ENCODE measurements at regions not wholly inside any gene's neighbourhood (a gene's known extent, or its start where the extent isn't known, plus 50 kb on each side); places are given as distances from the start of the nearest gene placed in this dataset.

- DNase-seq: no peak
Measured at GRCh38 chr7:155901176-155901575, 88.9 kb upstream of the SHH start.

DNA sequence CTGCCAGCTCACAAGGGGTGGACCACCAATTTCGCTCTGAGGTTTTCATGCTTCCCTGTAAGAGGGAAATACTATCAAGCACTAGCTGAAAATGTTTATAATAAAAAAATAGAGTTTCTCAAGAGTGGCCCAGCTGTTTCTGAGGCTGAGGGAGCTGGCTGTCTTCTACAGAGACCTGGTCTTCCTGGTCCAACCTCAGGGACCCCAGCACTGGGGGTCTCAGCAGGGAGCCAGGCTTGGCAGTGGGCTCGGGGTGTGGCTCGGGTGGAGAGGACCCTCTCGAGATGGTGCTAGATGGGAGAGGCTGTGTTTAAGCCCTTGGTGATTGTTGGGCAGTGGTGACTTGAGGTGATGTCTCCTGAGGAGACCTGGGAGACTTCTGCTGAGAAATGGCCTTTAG is 87.3 kb upstream of the SHH start:
- DNase-seq: no peak

- peak; percentile 10 for DNase-seq
Measured at GRCh38 chr7:155897758-155898386, 85.6 kb upstream of the SHH start.

GRCh38 chr7:155896531-155897263 is 84.4 kb upstream of the SHH start:
- peak; percentile 5 for DNase-seq

- peak; percentile 17 for DNase-seq
Measured at GRCh38 chr7:155893664-155894063, 81.4 kb upstream of the SHH start.

GRCh38 chr7:155893176-155893575 is 80.9 kb upstream of the SHH start:
- DNase-seq: peak; percentile 50

GRCh38 chr7:155889636-155890511 is 77.6 kb upstream of the SHH start:
- DNase-seq: peak; percentile 27

- DNase-seq: no peak
Measured at GRCh38 chr7:155887174-155887525, 74.9 kb upstream of the SHH start.

DNA sequence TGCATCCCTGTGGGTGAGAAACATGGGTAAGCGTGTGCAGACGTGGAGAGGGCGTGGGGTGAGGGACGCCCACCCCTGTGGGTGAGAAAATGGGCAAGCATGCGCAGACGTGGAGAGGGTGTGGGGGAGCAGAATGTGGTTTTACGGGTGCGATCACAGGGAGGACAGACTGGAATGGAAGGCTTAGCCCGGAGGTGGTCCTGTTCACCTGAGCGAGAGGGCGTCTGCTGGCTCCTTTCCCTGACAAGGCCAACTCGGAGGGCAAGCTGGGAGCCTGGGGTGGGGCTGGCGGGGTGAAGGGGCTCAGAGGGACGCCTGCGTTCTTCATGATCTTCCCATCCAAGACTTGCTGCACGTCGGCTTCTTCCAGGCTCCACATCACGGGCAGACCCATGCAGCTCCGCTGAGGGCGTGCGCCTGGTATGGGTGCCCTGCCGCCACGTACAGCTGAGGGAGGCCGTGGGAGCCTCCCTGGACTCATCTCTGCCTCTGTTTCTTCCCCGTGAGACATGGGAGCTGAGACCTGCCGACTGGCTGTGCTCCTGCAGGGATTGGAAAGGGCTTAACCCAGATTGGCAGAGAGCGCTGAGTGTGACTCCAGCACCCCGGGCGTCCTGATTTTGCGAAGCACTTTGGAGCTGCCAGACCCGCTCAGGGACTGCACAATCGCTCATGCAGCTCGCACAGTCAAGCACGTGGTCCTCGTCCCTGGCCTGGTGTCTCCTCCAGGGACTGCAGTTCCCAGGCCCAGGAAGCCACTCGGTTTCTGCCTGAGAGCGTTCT is 74.3 kb upstream of the SHH start:
- peak; percentile 51 for DNase-seq

GRCh38 chr7:155885167-155886155 is 73.2 kb upstream of the SHH start:
- DNase-seq: peak; percentile 49

DNA sequence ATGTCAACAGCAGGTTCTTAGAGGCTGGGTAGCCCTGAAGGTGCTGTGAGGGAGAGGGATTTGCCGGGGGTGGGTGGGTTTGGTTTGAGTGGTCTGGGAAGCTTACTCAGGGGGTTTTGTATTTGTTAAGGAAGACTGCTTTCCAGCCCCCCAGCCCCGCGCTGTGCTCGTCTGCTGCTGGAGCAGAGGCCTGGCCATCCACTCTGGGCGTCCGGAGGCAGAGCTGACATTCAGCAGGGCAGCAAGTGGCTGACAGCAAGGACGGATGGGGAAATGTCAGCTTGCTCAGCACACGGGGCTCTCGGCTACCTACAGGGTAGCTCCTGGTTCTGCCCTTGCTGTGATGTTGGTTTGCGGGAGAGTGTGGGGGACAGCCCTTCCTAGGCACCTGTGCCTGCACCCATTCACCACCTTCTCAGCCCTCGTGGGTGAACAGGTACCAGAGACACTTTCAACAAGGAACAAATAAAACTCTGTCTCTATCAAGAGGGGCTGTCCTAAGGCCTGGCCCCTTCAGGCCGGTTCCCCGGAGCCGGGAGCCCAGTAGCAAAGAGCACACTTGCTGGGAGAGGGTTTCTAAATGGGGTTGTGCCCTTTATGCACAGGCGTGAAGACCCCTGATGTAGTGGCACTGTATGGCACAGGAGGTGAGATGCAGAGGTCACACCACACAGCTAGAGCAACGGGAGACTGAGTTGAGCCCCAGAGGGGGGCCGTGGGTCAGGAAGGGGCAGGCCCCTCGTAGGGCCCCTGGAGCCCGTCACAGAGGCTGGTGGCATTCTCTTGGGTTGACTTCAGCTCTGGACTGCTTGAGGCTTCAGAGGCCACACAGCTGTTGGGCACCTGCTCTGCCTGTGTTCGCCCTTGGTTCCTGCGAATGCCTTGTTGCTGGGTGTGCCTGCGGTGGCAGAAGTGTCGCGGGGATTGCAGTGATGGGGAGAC is 72.2 kb upstream of the SHH start:
- DNase-seq: peak; percentile 48

DNA sequence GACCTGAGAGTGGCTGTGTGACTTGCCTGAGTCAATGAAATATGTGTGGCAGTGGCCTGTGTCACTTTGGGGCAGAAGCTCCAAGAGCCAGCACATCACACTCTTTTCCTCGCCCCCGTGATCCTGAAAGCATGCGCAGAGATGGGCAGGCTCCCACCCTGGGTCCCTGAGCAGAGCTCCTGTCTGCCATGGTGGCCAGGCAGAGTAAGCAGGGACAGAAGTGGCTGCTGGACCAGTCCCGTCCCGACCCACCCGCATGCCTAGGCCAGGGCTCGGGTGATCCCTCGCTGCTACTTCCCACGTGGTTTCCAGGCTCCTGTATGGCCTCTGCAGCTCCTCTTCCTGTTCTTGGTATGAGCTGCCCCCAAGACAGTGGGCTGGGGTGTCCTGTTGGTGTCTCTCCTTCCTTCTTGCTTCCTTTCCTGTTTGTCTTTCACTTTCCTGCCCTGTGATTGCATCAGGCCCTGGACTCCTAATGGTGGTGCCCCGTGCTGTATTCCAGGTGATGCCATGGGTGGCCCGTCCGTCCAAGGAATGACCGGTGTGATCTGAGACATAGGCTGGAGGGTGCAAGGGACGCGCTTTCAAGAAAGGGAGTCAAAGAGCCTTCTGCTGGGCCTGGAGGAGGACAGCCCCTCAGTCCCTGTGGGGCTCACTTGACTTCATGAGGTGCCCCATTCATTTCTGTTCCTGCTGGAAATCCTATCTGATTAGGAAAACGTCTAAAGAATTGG is 71.4 kb upstream of the SHH start:
- peak; percentile 50 for DNase-seq

GRCh38 chr7:155882596-155882995 is 70.3 kb upstream of the SHH start:
- peak; percentile 17 for DNase-seq

DNA sequence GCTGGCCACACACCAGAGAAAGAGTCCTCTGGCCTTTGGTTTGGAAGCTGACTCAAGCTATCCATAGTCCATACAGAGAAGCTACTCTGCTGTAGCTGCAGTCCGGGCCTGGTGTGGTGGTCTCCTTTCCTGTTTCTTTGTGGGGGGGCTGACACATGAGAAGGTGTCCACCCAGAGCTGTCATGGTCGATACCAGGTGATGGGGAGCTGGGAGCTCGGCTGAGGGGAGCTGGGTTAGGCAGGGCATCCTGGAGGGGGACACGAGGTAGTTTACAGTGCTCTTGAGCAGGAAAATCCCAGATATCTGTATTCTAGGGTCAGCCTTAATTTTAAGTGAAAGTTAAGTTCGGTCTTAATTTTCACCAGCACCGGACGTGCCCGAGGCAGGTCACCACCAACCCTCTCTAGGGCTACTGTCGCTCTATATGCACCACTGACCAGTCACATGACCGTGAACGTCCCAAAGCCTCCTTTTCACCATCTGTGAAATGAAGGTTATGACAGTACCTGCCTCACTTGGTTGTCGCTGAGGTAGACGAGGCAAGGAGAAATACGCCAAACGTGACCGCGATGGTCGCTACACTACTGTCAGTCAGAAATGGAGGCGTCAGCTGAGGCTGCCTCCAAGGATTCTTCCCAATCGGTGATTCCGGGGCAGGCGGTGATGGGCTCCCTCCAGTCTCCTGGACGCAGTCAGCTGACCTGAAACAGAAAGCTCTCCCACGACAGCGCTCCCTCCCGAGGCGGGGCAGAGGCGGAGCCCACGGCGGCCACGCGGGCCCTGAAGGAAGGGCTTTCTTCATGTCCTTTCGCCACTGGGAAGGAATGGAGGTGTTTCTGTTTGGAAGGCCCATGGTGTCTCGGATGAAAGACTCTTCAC is 69.4 kb upstream of the SHH start:
- DNase-seq: peak; percentile 50

DNA sequence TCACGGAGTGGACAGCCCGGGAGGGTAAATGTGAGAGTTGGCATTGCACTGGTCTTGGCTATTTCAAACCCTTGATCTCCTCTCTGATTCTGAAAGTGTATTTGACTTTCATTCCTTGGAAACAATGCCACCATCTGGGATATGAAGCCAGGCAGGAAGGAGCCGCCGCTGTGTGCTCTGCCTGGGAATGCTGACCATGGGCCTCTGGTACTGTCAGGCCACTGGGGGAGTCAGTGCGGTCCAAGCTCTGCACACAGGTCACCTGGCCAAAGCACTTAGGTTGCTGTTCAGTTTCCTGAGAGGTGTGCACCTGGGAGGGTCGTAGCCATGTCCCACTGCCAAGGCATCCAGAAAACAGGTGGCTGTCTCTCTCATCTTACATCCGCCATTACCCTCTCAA is 68.5 kb upstream of the SHH start:
- DNase-seq: peak; percentile 17

DNA sequence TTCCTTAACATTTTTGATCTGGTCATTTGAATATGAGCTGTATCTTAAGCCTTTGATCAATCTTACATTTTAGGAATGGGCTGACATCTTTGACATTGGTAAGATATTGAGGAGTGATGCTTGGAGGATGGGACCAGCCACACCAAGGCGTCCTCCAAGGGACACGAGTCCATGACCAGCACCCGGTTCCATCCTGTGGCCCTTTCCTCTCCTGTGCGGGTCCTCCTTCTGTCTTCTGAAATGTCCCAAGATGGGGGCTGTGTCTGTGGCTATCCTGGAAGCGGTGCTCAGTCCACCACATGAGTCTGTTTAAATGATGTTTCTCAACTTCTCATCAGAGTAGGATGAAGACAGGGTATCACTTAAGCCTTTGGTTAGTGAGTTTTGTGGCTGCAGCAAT is 67.3 kb upstream of the SHH start:
- peak; percentile 54 for DNase-seq

GRCh38 chr7:155878674-155879073 is 66.4 kb upstream of the SHH start:
- DNase-seq: peak; percentile 22

DNA sequence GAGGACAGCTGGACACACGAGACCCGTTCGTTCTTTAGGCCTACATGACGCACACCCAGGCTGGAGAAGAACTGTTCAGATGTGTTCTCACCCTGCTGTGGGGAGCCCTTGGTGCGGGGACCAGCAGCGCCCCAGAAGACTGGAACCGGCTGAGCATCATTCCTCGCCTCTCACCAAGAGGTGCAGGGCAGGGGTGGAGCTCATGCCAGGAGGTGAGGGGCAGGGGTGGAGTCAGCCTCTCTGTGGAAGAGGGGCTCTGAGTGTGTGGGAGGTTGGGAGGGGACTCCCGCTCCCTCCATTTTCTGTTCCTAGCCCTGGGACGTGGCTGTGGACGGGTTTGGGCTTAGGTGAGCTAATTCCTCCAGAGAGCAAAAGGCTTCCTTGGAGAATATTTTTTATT is 66.0 kb upstream of the SHH start:
- DNase-seq: peak; percentile 45

DNA sequence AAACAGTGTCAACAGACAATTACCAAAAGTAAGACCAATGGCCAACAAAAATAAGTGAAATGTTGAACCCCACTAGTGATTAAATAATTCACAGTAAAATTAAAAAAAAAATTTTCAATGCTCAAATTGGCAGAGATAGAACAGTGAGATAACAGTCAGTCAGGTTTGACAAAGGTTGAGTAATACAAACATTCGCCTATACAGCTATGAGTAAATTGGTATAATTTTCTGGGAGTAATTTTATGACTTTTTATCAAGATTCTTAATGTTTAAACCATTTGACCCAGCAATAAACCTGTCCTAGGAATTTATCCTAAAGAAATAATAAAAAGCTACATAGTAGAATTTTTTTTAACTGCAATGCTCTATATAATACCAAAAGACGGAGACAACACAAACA is 64.9 kb upstream of the SHH start:
- no peak for DNase-seq
